Right atrium auricular region (tissue), 2 donors: ENCODE measurements at regions not wholly inside any gene's neighbourhood (a gene's known extent, or its start where the extent isn't known, plus 50 kb on each side); places are given as distances from the start of the nearest gene placed in this dataset.

Source experiments
- DNase-seq: peaks from one replicate; pipeline ENCODE4 v3.0.0-alpha.2; 2019; ENCODE audit warnings: low spot score
- H3K27ac ChIP-seq, 2 donors: fragments of 200-600 bp; sonication (generic); 1 replicate in 1 of 2; 2 replicates in 1 of 2; pipeline ENCODE4 v1.5.1; 2016 to 2019
- H3K27me3 ChIP-seq, 2 donors: fragments of 200-600 bp; sonication (generic); one replicate each; pipeline versions ENCODE4 v1.5.1 to v1.6.0; 2017 to 2019
- H3K36me3 ChIP-seq: fragments of 200-600 bp; sonication (generic); one replicate; pipeline ENCODE4 v1.5.1; 2016
- H3K4me1 ChIP-seq, 2 donors: fragments of 200-600 bp; sonication (generic); one replicate each; pipeline versions ENCODE4 v1.5.1 to v1.6.0; 2017 to 2019
- H3K4me3 ChIP-seq, 2 donors: fragments of 200-600 bp; sonication (generic); 1 replicate in 1 of 2; 2 replicates in 1 of 2; pipeline ENCODE4 v1.5.1; 2017 to 2019; ENCODE audit warnings: mild to moderate bottlenecking in 1 of 2, moderate library complexity in 1 of 2
- H3K9me3 ChIP-seq, 2 donors: fragments of 200-600 bp; sonication (generic); one replicate each; pipeline ENCODE4 v1.5.1; 2019
- TF ChIP-seq, protein P1 (sequence below), 2 donors: fragments of 200-600 bp; sonication (generic); IDR thresholded peaks; one replicate each; pipeline ENCODE4 v1.5.1; 2019; ENCODE audit warnings: antibody characterized with exemption in 2 of 2

DNA sequence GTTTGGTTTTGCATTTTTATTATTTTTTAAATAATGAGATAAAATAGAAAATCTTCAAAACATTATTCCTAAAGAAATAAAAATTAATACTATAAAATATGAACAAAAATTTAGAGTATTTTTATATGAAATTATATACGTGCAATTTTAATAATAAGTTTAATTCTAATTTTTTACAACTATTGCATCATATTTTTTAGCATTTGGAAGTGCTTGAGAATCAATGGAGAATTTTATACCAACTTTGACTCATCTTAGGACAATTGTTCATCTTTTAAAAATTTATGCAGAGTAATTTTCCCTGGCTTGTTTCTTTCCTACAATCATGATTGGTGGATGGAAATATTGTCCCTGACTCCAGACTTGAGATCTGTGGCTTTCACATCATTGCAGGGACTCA lies 362.5 kb downstream of the MRPL39 start:
- Histone ChIP-seq H3K9me3 (no peaks in the 10 kb centered on the region), H3K27ac (no peak overlapping the region), H3K27me3 (no peaks in the 10 kb centered on the region), H3K4me1 (no peaks in the 10 kb centered on the region), H3K4me3 (no peak overlapping the region), H3K36me3 (no peaks in the 10 kb centered on the region)
- no peak for DNase-seq
- TF ChIP-seq, protein P1, sequence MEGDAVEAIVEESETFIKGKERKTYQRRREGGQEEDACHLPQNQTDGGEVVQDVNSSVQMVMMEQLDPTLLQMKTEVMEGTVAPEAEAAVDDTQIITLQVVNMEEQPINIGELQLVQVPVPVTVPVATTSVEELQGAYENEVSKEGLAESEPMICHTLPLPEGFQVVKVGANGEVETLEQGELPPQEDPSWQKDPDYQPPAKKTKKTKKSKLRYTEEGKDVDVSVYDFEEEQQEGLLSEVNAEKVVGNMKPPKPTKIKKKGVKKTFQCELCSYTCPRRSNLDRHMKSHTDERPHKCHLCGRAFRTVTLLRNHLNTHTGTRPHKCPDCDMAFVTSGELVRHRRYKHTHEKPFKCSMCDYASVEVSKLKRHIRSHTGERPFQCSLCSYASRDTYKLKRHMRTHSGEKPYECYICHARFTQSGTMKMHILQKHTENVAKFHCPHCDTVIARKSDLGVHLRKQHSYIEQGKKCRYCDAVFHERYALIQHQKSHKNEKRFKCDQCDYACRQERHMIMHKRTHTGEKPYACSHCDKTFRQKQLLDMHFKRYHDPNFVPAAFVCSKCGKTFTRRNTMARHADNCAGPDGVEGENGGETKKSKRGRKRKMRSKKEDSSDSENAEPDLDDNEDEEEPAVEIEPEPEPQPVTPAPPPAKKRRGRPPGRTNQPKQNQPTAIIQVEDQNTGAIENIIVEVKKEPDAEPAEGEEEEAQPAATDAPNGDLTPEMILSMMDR (IDR thresholded peaks at IDR 0.05) = no peak

DNA sequence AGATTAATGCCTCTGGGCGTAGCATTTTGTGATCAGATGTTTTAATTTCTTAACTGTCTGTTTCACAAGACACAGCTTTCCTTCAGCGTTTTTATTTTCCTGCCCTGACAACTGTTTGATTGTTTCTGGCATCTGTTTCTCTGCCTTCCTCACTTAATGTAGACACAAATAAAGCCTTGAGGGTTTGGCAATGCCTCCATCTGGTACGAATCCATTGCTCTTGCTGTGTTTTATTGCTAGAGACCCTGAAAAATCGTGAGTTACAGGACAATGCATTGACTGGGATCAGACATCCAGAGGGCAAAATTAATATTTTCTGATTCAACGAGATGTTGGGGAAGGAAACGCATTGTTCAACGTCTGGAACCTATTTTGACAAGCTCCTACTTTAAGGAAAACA lies 363.5 kb downstream of the MRPL39 start:
- H3K9me3 ChIP-seq = no peaks in the 10 kb centered on the region
- DNase-seq = no peak
- no peaks in the 10 kb centered on the region for H3K4me1 ChIP-seq
- TF ChIP-seq, protein P1 (IDR thresholded peaks at IDR 0.05) = no peak
- H3K36me3 ChIP-seq = no peaks in the 10 kb centered on the region
- no peak overlapping the region for H3K4me3 ChIP-seq
- H3K27ac ChIP-seq = no peak overlapping the region
- H3K27me3 ChIP-seq = no peaks in the 10 kb centered on the region

DNA sequence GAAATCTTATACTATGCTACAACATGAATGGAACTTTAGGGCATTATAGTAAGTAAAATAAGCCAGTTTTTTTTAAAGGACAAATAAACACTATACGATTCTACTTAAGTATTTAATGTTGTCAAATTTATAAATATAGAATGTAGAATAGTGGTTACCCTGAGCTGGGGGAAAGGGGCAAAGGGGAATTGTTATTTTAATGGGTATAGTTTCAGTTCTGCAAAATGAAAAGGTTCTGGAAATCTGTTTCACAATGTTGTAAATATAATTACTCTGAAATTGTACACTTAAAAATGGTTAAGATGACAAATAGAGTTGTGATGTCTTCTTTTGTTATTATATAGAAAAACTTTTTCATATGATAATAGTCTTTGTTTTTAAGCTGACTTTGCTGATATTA lies 366.3 kb downstream of the MRPL39 start:
- no peaks in the 10 kb centered on the region for H3K36me3 ChIP-seq
- no peak for DNase-seq
- no peaks in the 10 kb centered on the region for H3K27me3 ChIP-seq
- H3K9me3 ChIP-seq = peaks cover 0 to 23% of the 10 kb centered on the region in 2 donors
- H3K27ac ChIP-seq = no peak overlapping the region
- no peak overlapping the region for H3K4me3 ChIP-seq
- TF ChIP-seq, protein P1 (IDR thresholded peaks at IDR 0.05) = no peak
- H3K4me1 ChIP-seq = no peaks in the 10 kb centered on the region

DNA sequence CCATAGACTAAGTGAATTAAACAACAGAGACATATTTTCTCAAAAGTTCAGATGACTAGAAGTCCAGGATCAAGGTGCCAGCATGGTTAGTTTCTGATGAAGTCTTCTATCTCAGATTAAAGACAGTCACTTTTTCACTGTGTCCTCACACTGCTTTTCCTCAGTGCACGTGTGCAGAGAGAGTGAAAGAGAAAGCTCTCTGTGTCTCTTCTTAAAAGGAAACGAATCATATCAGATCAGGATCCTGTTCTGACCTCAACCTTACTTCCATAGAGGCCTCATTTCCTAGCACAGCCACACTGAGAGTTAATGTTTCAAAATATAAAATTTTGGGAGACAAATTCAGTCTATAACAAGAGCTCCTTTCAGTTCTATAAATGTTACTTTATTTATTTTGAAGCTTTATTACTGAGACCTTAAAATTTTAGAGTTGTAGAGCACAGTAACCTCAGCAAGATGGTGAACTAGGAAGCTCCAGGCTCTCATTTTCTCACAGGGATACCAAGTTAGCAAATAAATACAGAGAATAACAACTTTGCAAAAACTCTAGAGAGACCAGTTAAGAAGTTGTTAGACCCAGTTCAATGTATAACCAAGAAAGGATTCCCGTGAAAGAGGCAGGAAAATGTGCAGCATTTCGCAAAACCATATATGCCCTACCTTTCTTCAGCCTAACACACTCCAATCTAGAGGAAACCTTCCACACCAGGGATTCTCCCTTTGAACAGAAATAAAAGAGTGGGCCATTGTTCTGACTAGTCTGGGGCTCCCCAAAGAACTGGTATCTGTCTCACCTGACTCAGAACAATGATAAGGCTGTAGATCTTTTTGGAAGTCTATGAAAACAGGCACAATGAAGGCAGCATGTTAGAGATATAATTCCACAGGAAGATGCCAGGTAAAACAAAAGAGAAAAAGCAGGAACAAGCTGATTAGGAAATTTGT lies 372.2 kb downstream of the MRPL39 start:
- Histone ChIP-seq H3K27me3 (no peaks in the 10 kb centered on the region), H3K36me3 (no peaks in the 10 kb centered on the region), H3K9me3 (peaks cover 0 to 23% of the 10 kb centered on the region in 2 donors), H3K4me1 (no peaks in the 10 kb centered on the region), H3K4me3 (no peak overlapping the region), H3K27ac (no peak overlapping the region)
- TF ChIP-seq, protein P1 (IDR thresholded peaks at IDR 0.05) = no peak
- no peak for DNase-seq

DNA sequence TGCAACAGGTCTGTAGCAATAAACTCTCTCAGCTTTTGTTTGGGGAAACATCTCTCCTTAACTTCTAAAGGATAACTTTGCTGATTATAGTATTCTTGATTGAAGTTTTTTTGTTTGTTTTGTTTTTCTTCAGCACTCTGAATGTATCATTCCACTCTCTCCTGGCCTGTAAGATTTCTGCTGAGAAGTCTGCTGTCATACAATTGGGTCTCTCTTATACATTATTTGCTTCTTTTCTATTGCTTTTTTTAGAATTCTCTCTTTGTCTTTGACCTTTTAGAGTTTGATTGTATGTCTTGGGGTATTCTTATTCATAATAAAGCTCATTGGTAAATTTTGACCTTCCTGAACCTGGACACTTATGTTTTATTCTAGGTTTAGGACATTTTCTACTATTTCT lies 386.3 kb downstream of the MRPL39 start:
- H3K27ac ChIP-seq = no peak overlapping the region
- H3K4me1 ChIP-seq = no peaks in the 10 kb centered on the region
- TF ChIP-seq, protein P1 (IDR thresholded peaks at IDR 0.05) = no peak
- H3K4me3 ChIP-seq = no peak overlapping the region
- no peak for DNase-seq
- no peaks in the 10 kb centered on the region for H3K36me3 ChIP-seq
- H3K27me3 ChIP-seq = no peaks in the 10 kb centered on the region
- peaks cover 0 to 27% of the 10 kb centered on the region in 2 donors for H3K9me3 ChIP-seq
